Epidermal melanocyte (primary cell): ENCODE measurements at regions not wholly inside any gene's neighbourhood (a gene's known extent, or its start where the extent isn't known, plus 50 kb on each side); places are given as distances from the start of the nearest gene placed in this dataset.

Source experiments
- DNase-seq: peaks from one replicate; pipeline ENCODE4 v3.0.0; 2011; ENCODE audit warnings: low spot score; ENCODE audit not compliant: insufficient read length

GRCh38 chr9:134987376-134987775, 69.7 kb upstream of the FCN1 start:
- no peak for DNase-seq

GRCh38 chr9:134987906-134988700, 70.4 kb upstream of the FCN1 start:
- no peak for DNase-seq

GRCh38 chr9:134988706-134989105, 71.0 kb upstream of the FCN1 start:
- DNase-seq, result no peak

GRCh38 chr9:134989206-134990065, 71.7 kb upstream of the FCN1 start:
- no peak for DNase-seq

GRCh38 chr9:134991808-134992754, 74.4 kb upstream of the FCN1 start:
- DNase-seq, result no peak

- no peak for DNase-seq
Observed at GRCh38 chr9:134992755-134993124, 75.0 kb upstream of the FCN1 start.

GRCh38 chr9:134993416-134993815, 75.7 kb upstream of the FCN1 start:
- no peak for DNase-seq

- no peak for DNase-seq
Observed at GRCh38 chr9:134993996-134994720, 76.4 kb upstream of the FCN1 start.

- no peak for DNase-seq
Observed at GRCh38 chr9:134994926-134995791, 77.4 kb upstream of the FCN1 start.

GRCh38 chr9:134995792-134996120, 78.0 kb upstream of the FCN1 start:
- DNase-seq, result no peak

- DNase-seq, result no peak
Observed at GRCh38 chr9:134996591-134997530, 79.1 kb upstream of the FCN1 start.

GRCh38 chr9:135000647-135001245, 83.0 kb upstream of the FCN1 start:
- DNase-seq, result no peak

GRCh38 chr9:135001526-135001925, 83.8 kb upstream of the FCN1 start:
- no peak for DNase-seq

GRCh38 chr9:135002336-135002735, 84.6 kb upstream of the FCN1 start:
- DNase-seq, result no peak

GRCh38 chr9:135002802-135003201, 84.7 kb upstream of the OLFM1 start:
- DNase-seq, result no peak

GRCh38 chr9:135004772-135005171, 82.7 kb upstream of the OLFM1 start:
- no peak for DNase-seq

GRCh38 chr9:135006911-135007570, 80.4 kb upstream of the OLFM1 start:
- no peak for DNase-seq

- no peak for DNase-seq
Observed at GRCh38 chr9:135007601-135008000, 79.9 kb upstream of the OLFM1 start.
